KMS-11 (cell line): ENCODE measurements at regions not wholly inside any gene's neighbourhood (a gene's known extent, or its start where the extent isn't known, plus 50 kb on each side); places are given as distances from the start of the nearest gene placed in this dataset.

Experiments
- H2AFZ ChIP-seq: fragments of 200-600 bp; sonication (generic); 2 replicates; pipeline ENCODE4 v1.6.1; 2016; ENCODE audit warnings: antibody characterized with exemption, mixed run types, low read depth
- H3K27ac ChIP-seq: fragments of 200-600 bp; sonication (generic); 2 replicates; pipeline ENCODE4 v1.6.1; 2016; ENCODE audit warnings: mild to moderate bottlenecking, mixed run types
- H3K27me3 ChIP-seq: fragments of 200-600 bp; sonication (generic); 2 replicates; pipeline ENCODE4 v1.6.1; 2017; ENCODE audit warnings: mild to moderate bottlenecking, low read depth, mixed run types, moderate library complexity; ENCODE audit not compliant: insufficient read depth
- H3K36me3 ChIP-seq: fragments of 200-600 bp; sonication (generic); 2 replicates; pipeline ENCODE4 v1.6.1; 2017; ENCODE audit warnings: mild to moderate bottlenecking, mixed run types; ENCODE audit not compliant: insufficient read depth
- H3K4me1 ChIP-seq: fragments of 200-600 bp; sonication (generic); 2 replicates; pipeline ENCODE4 v1.6.1; 2016; ENCODE audit warnings: mild to moderate bottlenecking, low read depth, mixed run types; ENCODE audit not compliant: poor library complexity, severe bottlenecking
- H3K4me2 ChIP-seq: fragments of 200-600 bp; sonication (generic); 2 replicates; pipeline ENCODE4 v1.7.0; 2016; ENCODE audit warnings: mild to moderate bottlenecking, mixed run types
- H3K4me3 ChIP-seq: fragments of 200-600 bp; sonication (generic); IDR thresholded peaks from 2 replicates; pipeline ENCODE4 v1.6.1; 2017; ENCODE audit warnings: low read depth, low read length, mixed read lengths; ENCODE audit not compliant: insufficient read depth
- H3K79me2 ChIP-seq: fragments of 200-600 bp; sonication (generic); 2 replicates; pipeline ENCODE4 v1.6.1; 2016; ENCODE audit warnings: low read depth, mixed run types; ENCODE audit not compliant: insufficient read depth
- H3K9ac ChIP-seq: fragments of 200-600 bp; sonication (generic); 2 replicates; pipeline ENCODE4 v1.6.1; 2016; ENCODE audit warnings: mild to moderate bottlenecking, mixed run types
- H4K20me1 ChIP-seq: fragments of 200-600 bp; sonication (generic); 2 replicates; pipeline ENCODE4 v1.6.1; 2016; ENCODE audit warnings: mild to moderate bottlenecking, mixed run types; ENCODE audit not compliant: insufficient read depth
- TF ChIP-seq, protein P1 (sequence below): fragments of 200-600 bp; sonication (generic); conservative IDR thresholded peaks from 2 replicates; pipeline ENCODE4 v1.6.1; 2017; ENCODE audit warnings: low read depth, mild to moderate bottlenecking, antibody characterized with exemption, low read length, moderate library complexity, mixed read lengths

DNA sequence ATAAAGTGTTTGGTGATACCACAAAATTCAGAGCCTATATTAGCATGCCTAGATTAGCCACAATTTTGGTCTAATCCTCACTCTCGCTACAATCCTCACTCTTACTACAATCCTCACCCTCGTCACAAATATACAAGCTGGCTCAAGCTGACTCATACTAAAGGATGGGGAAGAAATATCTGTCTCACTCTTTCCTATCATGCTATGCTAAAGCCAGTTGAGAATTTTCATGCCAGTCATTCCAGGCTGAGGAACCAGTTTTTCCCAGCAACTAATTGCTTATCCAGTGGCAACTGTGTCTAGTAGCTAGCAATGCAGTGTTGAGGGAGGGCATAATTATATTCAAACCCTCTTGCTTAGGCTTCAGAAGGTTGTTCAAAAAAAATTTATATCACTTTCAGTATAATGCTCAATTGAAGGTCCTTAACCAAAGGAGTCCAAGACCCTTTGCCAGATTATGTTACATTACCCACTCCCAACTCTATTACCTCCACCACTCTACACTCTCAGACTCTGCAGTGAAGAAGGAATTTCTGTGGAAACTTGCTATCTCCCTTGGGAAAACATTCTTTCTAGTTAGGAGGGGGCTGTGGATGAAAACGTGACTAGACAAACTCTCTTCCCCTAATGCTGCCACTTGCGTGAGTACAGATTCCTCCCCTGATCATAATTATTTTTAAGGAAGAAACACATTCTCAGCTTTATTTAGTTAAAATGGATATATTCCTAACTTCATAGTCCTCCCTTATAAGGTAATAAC lies 810.3 kb upstream of the ACO1 start:
- H4K20me1 ChIP-seq: no peaks in the 10 kb centered on the region
- H3K36me3 ChIP-seq: no peaks in the 10 kb centered on the region
- no peak overlapping the region for H3K4me2 ChIP-seq
- H3K9ac ChIP-seq: no peak overlapping the region
- H2AFZ ChIP-seq: no peak overlapping the region
- peaks cover 5% of the 10 kb centered on the region for H3K4me1 ChIP-seq
- H3K27me3 ChIP-seq: no peaks in the 10 kb centered on the region
- H3K4me3 ChIP-seq: no peak overlapping the region
- TF ChIP-seq, protein P1, sequence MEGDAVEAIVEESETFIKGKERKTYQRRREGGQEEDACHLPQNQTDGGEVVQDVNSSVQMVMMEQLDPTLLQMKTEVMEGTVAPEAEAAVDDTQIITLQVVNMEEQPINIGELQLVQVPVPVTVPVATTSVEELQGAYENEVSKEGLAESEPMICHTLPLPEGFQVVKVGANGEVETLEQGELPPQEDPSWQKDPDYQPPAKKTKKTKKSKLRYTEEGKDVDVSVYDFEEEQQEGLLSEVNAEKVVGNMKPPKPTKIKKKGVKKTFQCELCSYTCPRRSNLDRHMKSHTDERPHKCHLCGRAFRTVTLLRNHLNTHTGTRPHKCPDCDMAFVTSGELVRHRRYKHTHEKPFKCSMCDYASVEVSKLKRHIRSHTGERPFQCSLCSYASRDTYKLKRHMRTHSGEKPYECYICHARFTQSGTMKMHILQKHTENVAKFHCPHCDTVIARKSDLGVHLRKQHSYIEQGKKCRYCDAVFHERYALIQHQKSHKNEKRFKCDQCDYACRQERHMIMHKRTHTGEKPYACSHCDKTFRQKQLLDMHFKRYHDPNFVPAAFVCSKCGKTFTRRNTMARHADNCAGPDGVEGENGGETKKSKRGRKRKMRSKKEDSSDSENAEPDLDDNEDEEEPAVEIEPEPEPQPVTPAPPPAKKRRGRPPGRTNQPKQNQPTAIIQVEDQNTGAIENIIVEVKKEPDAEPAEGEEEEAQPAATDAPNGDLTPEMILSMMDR: no peak
- H3K27ac ChIP-seq: no peak overlapping the region
- H3K79me2 ChIP-seq: no peaks in the 10 kb centered on the region

DNA sequence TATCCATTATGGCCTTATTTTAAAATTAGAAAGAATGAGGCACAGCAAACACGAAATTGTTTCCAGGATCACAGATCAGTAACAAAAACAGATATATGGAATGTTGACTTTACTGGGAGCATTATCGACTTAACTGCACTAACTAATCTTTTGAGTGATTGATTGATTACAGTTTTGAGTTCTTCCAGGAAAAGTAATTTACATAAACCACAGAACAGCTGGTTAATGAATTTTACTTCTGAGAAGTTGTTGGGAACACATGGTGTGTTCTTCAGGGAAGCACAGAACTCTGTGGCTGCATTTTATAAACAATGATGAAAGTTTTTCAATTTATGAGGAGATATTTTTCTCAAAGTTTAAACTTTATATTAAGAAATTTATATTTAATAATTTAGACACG lies 802.4 kb upstream of the ACO1 start:
- TF ChIP-seq, protein P1: no peak
- no peaks in the 10 kb centered on the region for H3K79me2 ChIP-seq
- no peak overlapping the region for H3K4me3 ChIP-seq
- H2AFZ ChIP-seq: no peak overlapping the region
- H3K27me3 ChIP-seq: no peaks in the 10 kb centered on the region
- no peaks in the 10 kb centered on the region for H3K36me3 ChIP-seq
- no peaks in the 10 kb centered on the region for H3K4me1 ChIP-seq
- H3K27ac ChIP-seq: no peak overlapping the region
- H3K4me2 ChIP-seq: no peak overlapping the region
- no peaks in the 10 kb centered on the region for H4K20me1 ChIP-seq
- H3K9ac ChIP-seq: no peak overlapping the region

DNA sequence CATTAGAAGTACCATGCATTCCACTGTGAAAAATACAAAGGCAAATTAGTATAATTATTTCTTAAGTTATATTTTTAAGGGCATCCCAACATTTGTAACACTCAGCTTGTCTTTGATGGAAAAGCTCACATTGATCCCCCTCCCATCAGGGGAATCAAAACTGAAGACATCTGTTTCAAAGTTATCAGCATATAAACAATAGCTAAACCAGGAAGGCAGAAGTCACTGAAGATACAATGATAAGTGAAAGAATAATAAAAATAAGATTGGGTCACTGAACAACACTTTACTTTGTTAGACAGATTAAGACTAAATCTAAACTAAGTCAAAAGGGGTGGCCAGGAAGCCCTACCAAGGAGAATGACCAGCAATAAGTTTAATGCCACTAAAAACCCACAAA lies 801.9 kb upstream of the ACO1 start:
- no peaks in the 10 kb centered on the region for H3K27me3 ChIP-seq
- H3K79me2 ChIP-seq: no peaks in the 10 kb centered on the region
- TF ChIP-seq, protein P1: no peak
- no peaks in the 10 kb centered on the region for H3K4me1 ChIP-seq
- no peak overlapping the region for H3K4me3 ChIP-seq
- no peaks in the 10 kb centered on the region for H3K36me3 ChIP-seq
- H3K27ac ChIP-seq: no peak overlapping the region
- no peak overlapping the region for H2AFZ ChIP-seq
- H3K9ac ChIP-seq: no peak overlapping the region
- H3K4me2 ChIP-seq: no peak overlapping the region
- no peaks in the 10 kb centered on the region for H4K20me1 ChIP-seq

DNA sequence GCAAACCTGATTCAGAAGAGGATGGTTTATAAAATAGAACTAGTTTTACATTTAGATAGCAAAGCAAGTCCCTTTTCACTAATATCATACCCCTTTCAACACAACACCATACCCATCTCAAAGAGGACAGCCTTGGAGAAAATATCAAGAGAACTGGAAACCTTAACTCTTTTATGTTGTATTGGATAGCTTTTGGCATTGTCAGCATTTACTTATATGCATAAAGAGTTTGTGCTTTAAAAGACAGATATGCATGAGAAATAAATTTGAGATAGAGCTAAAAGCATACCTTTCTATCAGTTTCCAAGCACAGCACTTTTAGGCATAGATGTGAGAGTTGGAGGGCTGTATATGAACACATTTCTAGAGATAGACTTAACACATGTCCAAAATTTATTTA lies 799.3 kb upstream of the ACO1 start:
- H3K27ac ChIP-seq: no peak overlapping the region
- no peaks in the 10 kb centered on the region for H4K20me1 ChIP-seq
- H3K79me2 ChIP-seq: no peaks in the 10 kb centered on the region
- TF ChIP-seq, protein P1: no peak
- H3K9ac ChIP-seq: no peak overlapping the region
- no peak overlapping the region for H3K4me3 ChIP-seq
- no peaks in the 10 kb centered on the region for H3K4me1 ChIP-seq
- H2AFZ ChIP-seq: no peak overlapping the region
- no peak overlapping the region for H3K4me2 ChIP-seq
- H3K27me3 ChIP-seq: no peaks in the 10 kb centered on the region
- no peaks in the 10 kb centered on the region for H3K36me3 ChIP-seq
